PC-9 (cell line): ENCODE measurements at regions not wholly inside any gene's neighbourhood (a gene's known extent, or its start where the extent isn't known, plus 50 kb on each side); places are given as distances from the start of the nearest gene placed in this dataset.

ENCODE experiments used
- BruUV-seq: library from RNA; stranded (reverse); fragments of 400-500 nt; replicated peaks from 2 replicates; lab custom pipeline; 2021; lab: Mats Ljungman, UMichigan
- CTCF ChIA-PET: fragments of 300-600 bp; sonication (Branson Sonifier 250); formaldehyde crosslinking; loops from one replicate; lab custom pipeline; 2022; ENCODE audit warnings: antibody characterized with exemption; lab: Charles Lee
- POLR2A ChIA-PET: fragments of 300-600 bp; sonication (Branson Sonifier 250); formaldehyde crosslinking; loops from one replicate; lab custom pipeline; 2022; ENCODE audit warnings: antibody characterized with exemption; ENCODE audit not compliant: unreplicated experiment; lab: Charles Lee
- DNase-seq, 2 experiments: peaks; one replicate each; pipeline versions ENCODE4 v3.0.0 to v3.0.0-alpha.2; 2015 to 2022; ENCODE audit warnings: mixed read lengths in 1 of 2
- H2AFZ ChIP-seq: fragments of 200-600 bp; sonication (generic); 2 replicates; pipeline ENCODE4 v1.8.1; 2017; ENCODE audit warnings: antibody characterized with exemption
- H3F3A ChIP-seq: fragments of 200-600 bp; sonication (generic); 2 replicates; pipeline ENCODE4 v1.8.1; 2017; ENCODE audit warnings: antibody characterized with exemption, mild to moderate bottlenecking, low read depth; ENCODE audit not compliant: insufficient read depth
- H3K27ac ChIP-seq: fragments of 200-600 bp; sonication (generic); 2 replicates; pipeline ENCODE4 v1.6.1; 2016; ENCODE audit warnings: mixed run types
- H3K27me3 ChIP-seq: fragments of 200-600 bp; sonication (generic); 2 replicates; pipeline ENCODE4 v1.6.1; 2016; ENCODE audit warnings: low read depth, mixed run types; ENCODE audit not compliant: insufficient read depth
- H3K36me3 ChIP-seq: fragments of 200-600 bp; sonication (generic); 2 replicates; pipeline ENCODE4 v1.6.1; 2016; ENCODE audit warnings: low read depth, mixed run types
- H3K4me1 ChIP-seq: fragments of 200-600 bp; sonication (generic); replicated peaks from 2 replicates; pipeline ENCODE4 v1.6.1; 2016; ENCODE audit warnings: mixed run types; ENCODE audit not compliant: insufficient read depth
- H3K4me2 ChIP-seq: fragments of 200-600 bp; sonication (generic); 2 replicates; pipeline ENCODE4 v1.6.1; 2017; ENCODE audit warnings: mixed run types
- H3K4me3 ChIP-seq: fragments of 200-600 bp; sonication (generic); 2 replicates; pipeline ENCODE4 v1.6.1; 2016; ENCODE audit warnings: mixed run types
- H3K79me2 ChIP-seq: fragments of 200-600 bp; sonication (generic); 2 replicates; pipeline ENCODE4 v1.6.1; 2017; ENCODE audit warnings: low read depth, mixed run types
- H3K9me2 ChIP-seq: fragments of 200-600 bp; sonication (generic); 2 replicates; pipeline ENCODE4 v1.8.1; 2017; ENCODE audit warnings: mild to moderate bottlenecking; ENCODE audit not compliant: insufficient read depth
- H3K9me3 ChIP-seq: fragments of 200-600 bp; sonication (generic); 2 replicates; pipeline ENCODE4 v1.8.1; 2016; ENCODE audit warnings: low read depth; ENCODE audit not compliant: insufficient read depth
- H4K20me1 ChIP-seq: fragments of 200-600 bp; sonication (generic); 2 replicates; pipeline ENCODE4 v1.8.1; 2017; ENCODE audit not compliant: insufficient read depth
- CTCF ChIP-seq: fragments of 200-600 bp; sonication (generic); conservative IDR thresholded peaks from 2 replicates; pipeline ENCODE4 v1.6.1; 2017; ENCODE audit warnings: mixed run types, antibody characterized with exemption, mild to moderate bottlenecking, moderate library complexity
- EZH2 ChIP-seq: fragments of 200-600 bp; sonication (generic); IDR thresholded peaks from 2 replicates; pipeline ENCODE4 v1.8.0; 2017; ENCODE audit warnings: antibody characterized with exemption, low read depth
- intact Hi-C: fragments of 100-400 bp; cut with micrococcal nuclease; formaldehyde crosslinking; loops from one replicate; pipeline ENCODE4 v1.10.0; 2022; ENCODE audit not compliant: unreplicated experiment

- no TSS peak for BruUV-seq
- no peak overlapping the region for H3K4me2 ChIP-seq
- no peak overlapping the region for H3K27ac ChIP-seq
- H3K9me2 ChIP-seq = no peaks in the 10 kb centered on the region
- H3K9me3 ChIP-seq = no peaks in the 10 kb centered on the region
- H3K36me3 ChIP-seq = no peaks in the 10 kb centered on the region
- H3F3A ChIP-seq = no peaks in the 10 kb centered on the region
- no peaks in the 10 kb centered on the region for H3K79me2 ChIP-seq
- no peaks in the 10 kb centered on the region for H4K20me1 ChIP-seq
- POLR2A ChIA-PET = no interaction called here
- no peak overlapping the region for H3K4me3 ChIP-seq
- peaks cover 4% of the 10 kb centered on the region; the same call in 1 of the 2 replicates for H3K27me3 ChIP-seq
- H2AFZ ChIP-seq = no peak overlapping the region
- CTCF ChIA-PET = no interaction called here
- no peak for TF ChIP-seq CTCF
- DNase-seq = no peak
- intact Hi-C loops = no loop called here
- H3K4me1 ChIP-seq = no peaks in the 10 kb centered on the region
Measured at GRCh38 chr9:78563269-78563668, 266.3 kb downstream of the PSAT1 start.

GRCh38 chr9:78565481-78565880 is 268.6 kb downstream of the PSAT1 start:
- ChIA-PET POLR2A (no interaction called here), CTCF (no interaction called here)
- Histone ChIP-seq H3K36me3 (no peaks in the 10 kb centered on the region), H3K27me3 (no peaks in the 10 kb centered on the region), H3F3A (no peaks in the 10 kb centered on the region), H4K20me1 (no peaks in the 10 kb centered on the region), H3K9me3 (no peaks in the 10 kb centered on the region), H3K9me2 (no peaks in the 10 kb centered on the region), H3K27ac (no peak overlapping the region), H3K4me3 (no peak overlapping the region), H3K4me1 (no peaks in the 10 kb centered on the region), H3K79me2 (no peaks in the 10 kb centered on the region), H2AFZ (no peak overlapping the region), H3K4me2 (no peak overlapping the region)
- TF ChIP-seq EZH2 (no peak), CTCF (no peak)
- no peak for DNase-seq
- intact Hi-C loops = no loop called here
- no TSS peak for BruUV-seq

- H3K4me2 ChIP-seq = no peak overlapping the region
- TF ChIP-seq CTCF (no peak), EZH2 (no peak)
- H4K20me1 ChIP-seq = no peaks in the 10 kb centered on the region
- H3K9me3 ChIP-seq = no peaks in the 10 kb centered on the region
- CTCF ChIA-PET = no interaction called here
- DNase-seq = no peak
- H3K36me3 ChIP-seq = no peaks in the 10 kb centered on the region
- no peak overlapping the region for H2AFZ ChIP-seq
- no peaks in the 10 kb centered on the region for H3K9me2 ChIP-seq
- H3K27me3 ChIP-seq = no peaks in the 10 kb centered on the region
- H3K4me3 ChIP-seq = no peak overlapping the region
- H3F3A ChIP-seq = no peaks in the 10 kb centered on the region
- intact Hi-C loops = no loop called here
- BruUV-seq = no TSS peak
- H3K27ac ChIP-seq = no peak overlapping the region
- POLR2A ChIA-PET = no interaction called here
- H3K79me2 ChIP-seq = no peaks in the 10 kb centered on the region
- H3K4me1 ChIP-seq = no peaks in the 10 kb centered on the region
Measured at GRCh38 chr9:78566521-78566920, 269.6 kb downstream of the PSAT1 start.
